DND-41 (cell line): ENCODE measurements at regions not wholly inside any gene's neighbourhood (a gene's known extent, or its start where the extent isn't known, plus 50 kb on each side); places are given as distances from the start of the nearest gene placed in this dataset.

ENCODE experiments used
- ATAC-seq: fragments of 200-7000 bp; cut with Tn5 transposase; 3 replicates; pipeline ENCODE4 v1.9.1; 2021; ENCODE audit warnings: low read depth; ENCODE audit not compliant: insufficient read depth
- DNase-seq: peaks from one replicate; pipeline ENCODE4 v3.0.0-alpha.2; 2020
- H2AFZ ChIP-seq: 2 replicates; pipeline ENCODE4 v1.6.0; 2012; ENCODE audit warnings: low read depth, low read length
- H3K27ac ChIP-seq: 2 replicates; pipeline ENCODE4 v1.5.1; 2012; ENCODE audit warnings: low read length, inconsistent platforms
- H3K27me3 ChIP-seq: fragments of 200-600 bp; sonication (generic); 2 replicates; pipeline ENCODE4 v1.6.0; 2012; ENCODE audit warnings: low read length, mild to moderate bottlenecking, inconsistent platforms; ENCODE audit not compliant: insufficient read depth, poor library complexity
- H3K36me3 ChIP-seq: 2 replicates; pipeline ENCODE4 v1.5.1; 2012; ENCODE audit warnings: low read length, inconsistent platforms; ENCODE audit not compliant: insufficient read depth
- H3K4me1 ChIP-seq: 2 replicates; pipeline ENCODE4 v1.5.1; 2012; ENCODE audit warnings: mild to moderate bottlenecking, low read length; ENCODE audit not compliant: insufficient read depth
- H3K4me2 ChIP-seq: 2 replicates; pipeline ENCODE4 v1.6.0; 2012; ENCODE audit warnings: mild to moderate bottlenecking, moderate library complexity, low read length, inconsistent platforms; ENCODE audit not compliant: insufficient read depth
- H3K4me3 ChIP-seq, 2 experiments: fragments of 200-600 bp in 1 of 2; shearing (Covaris generic) in 1 of 2; 2 replicates each; pipeline ENCODE4 v1.5.1; 2012 to 2016; ENCODE audit warnings: inconsistent platforms in 2 of 2, low read length in 2 of 2, mild to moderate bottlenecking in 2 of 2, low read depth in 1 of 2, moderate library complexity in 1 of 2
- H3K79me2 ChIP-seq: 2 replicates; pipeline ENCODE4 v1.6.0; 2012; ENCODE audit warnings: low read length, inconsistent platforms; ENCODE audit not compliant: insufficient read depth
- H3K9ac ChIP-seq: 2 replicates; pipeline ENCODE4 v1.6.0; 2012; ENCODE audit warnings: low read depth, mild to moderate bottlenecking, inconsistent platforms, low read length, moderate library complexity
- H3K9me3 ChIP-seq: 2 replicates; pipeline ENCODE4 v1.5.1; 2012; ENCODE audit warnings: low read length, moderate library complexity, mild to moderate bottlenecking, inconsistent platforms; ENCODE audit not compliant: insufficient read depth, severe bottlenecking
- H4K20me1 ChIP-seq: 2 replicates; pipeline ENCODE4 v1.6.0; 2012; ENCODE audit warnings: low read length; ENCODE audit not compliant: insufficient read depth
- CTCF ChIP-seq: IDR thresholded peaks from 2 replicates; pipeline ENCODE4 v1.5.1; 2012; ENCODE audit warnings: borderline replicate concordance, low read length, moderate library complexity, mild to moderate bottlenecking; ENCODE audit not compliant: poor library complexity, severe bottlenecking; ENCODE audit errors: extremely low read depth
- EZH2 ChIP-seq: IDR thresholded peaks from 3 replicates; pipeline ENCODE4 v1.6.1; 2012; ENCODE audit warnings: borderline replicate concordance, low read depth, mild to moderate bottlenecking, moderate library complexity, low read length, inconsistent platforms; ENCODE audit not compliant: severe bottlenecking

DNA sequence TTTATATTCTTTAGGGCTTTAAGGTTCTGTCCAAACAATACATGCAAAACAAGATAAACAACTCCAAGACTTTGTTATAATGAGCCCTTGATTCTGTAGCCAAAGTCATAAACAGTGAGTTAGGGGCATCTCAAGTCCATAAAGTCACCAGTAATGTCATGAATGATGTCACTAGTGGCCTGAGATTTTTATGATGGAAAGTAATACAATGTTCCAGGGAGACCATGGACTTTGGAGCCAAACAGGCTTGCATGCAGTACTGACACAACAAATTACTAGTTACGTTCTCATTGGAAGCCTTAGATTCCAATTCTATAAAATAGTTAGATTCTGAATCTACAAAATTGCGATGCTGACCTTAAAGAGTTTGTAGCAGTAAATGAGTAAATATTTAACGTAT, 280.0 kb downstream of the HINT1 start:
- Histone ChIP-seq H4K20me1 (no peaks in the 10 kb centered on the region), H3K27me3 (no peaks in the 10 kb centered on the region), H3K27ac (no peak overlapping the region), H3K4me2 (no peak overlapping the region), H3K79me2 (no peaks in the 10 kb centered on the region), H2AFZ (no peak overlapping the region), H3K9me3 (no peaks in the 10 kb centered on the region), H3K4me3 (no peak overlapping the region), H3K36me3 (no peaks in the 10 kb centered on the region), H3K4me1 (no peaks in the 10 kb centered on the region), H3K9ac (no peak overlapping the region)
- DNase-seq (no peak), ATAC-seq (no peak)
- TF ChIP-seq EZH2 (no peak), CTCF (no peak)

- H3K4me3 ChIP-seq: no peak overlapping the region
- ATAC-seq (no peak), DNase-seq (no peak)
- no peaks in the 10 kb centered on the region for H3K36me3 ChIP-seq
- H3K27me3 ChIP-seq: no peaks in the 10 kb centered on the region
- H4K20me1 ChIP-seq: no peaks in the 10 kb centered on the region
- no peaks in the 10 kb centered on the region for H3K4me1 ChIP-seq
- no peak overlapping the region for H3K27ac ChIP-seq
- no peaks in the 10 kb centered on the region for H3K9me3 ChIP-seq
- no peak overlapping the region for H3K4me2 ChIP-seq
- no peaks in the 10 kb centered on the region for H3K79me2 ChIP-seq
- TF ChIP-seq EZH2: no peak
- no peak for TF ChIP-seq CTCF
- no peak overlapping the region for H2AFZ ChIP-seq
- no peak overlapping the region for H3K9ac ChIP-seq
These were observed 281.0 kb downstream of the HINT1 start for GRCh38 chr5:130884023-130884422.

DNA sequence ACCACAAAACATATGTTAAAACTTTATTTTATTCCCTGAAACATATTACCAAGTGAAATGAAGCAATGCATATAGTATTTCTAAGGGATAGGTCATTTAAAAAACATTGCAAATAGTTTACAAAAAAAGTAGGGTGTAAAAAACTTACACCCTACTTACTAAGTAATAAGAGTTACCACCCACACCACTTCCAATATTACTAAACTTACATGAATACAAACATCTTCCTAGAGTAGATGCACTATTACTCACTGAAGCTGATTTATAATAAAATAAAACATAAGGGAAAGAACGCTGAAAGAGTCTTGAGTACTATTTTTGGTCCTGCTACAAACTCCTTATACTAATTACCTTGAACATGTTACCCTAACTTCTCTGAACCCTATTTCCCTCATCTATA, 289.4 kb downstream of the HINT1 start:
- H3K9ac ChIP-seq: no peak overlapping the region
- TF ChIP-seq EZH2: no peak
- TF ChIP-seq CTCF: no peak
- H3K27ac ChIP-seq: no peak overlapping the region
- no peaks in the 10 kb centered on the region for H3K36me3 ChIP-seq
- no peak for DNase-seq
- H3K79me2 ChIP-seq: no peaks in the 10 kb centered on the region
- H3K9me3 ChIP-seq: no peaks in the 10 kb centered on the region
- no peaks in the 10 kb centered on the region for H3K27me3 ChIP-seq
- no peak overlapping the region for H3K4me2 ChIP-seq
- no peak overlapping the region for H3K4me3 ChIP-seq
- H4K20me1 ChIP-seq: no peaks in the 10 kb centered on the region
- H3K4me1 ChIP-seq: no peaks in the 10 kb centered on the region
- no peak overlapping the region for H2AFZ ChIP-seq
- no peak for ATAC-seq

GRCh38 chr5:130874861-130875417, 290.1 kb downstream of the HINT1 start:
- Histone ChIP-seq H3K27ac (no peak overlapping the region), H3K36me3 (no peaks in the 10 kb centered on the region), H3K4me2 (no peak overlapping the region), H2AFZ (no peak overlapping the region), H3K4me3 (no peak overlapping the region), H3K9ac (no peak overlapping the region), H4K20me1 (no peaks in the 10 kb centered on the region), H3K4me1 (no peaks in the 10 kb centered on the region), H3K27me3 (no peaks in the 10 kb centered on the region), H3K9me3 (no peaks in the 10 kb centered on the region), H3K79me2 (no peaks in the 10 kb centered on the region)
- TF ChIP-seq CTCF: no peak
- no peak for TF ChIP-seq EZH2
- no peak for DNase-seq
- ATAC-seq: no peak
